GM12891 (cell line): ENCODE measurements at regions not wholly inside any gene's neighbourhood (a gene's known extent, or its start where the extent isn't known, plus 50 kb on each side); places are given as distances from the start of the nearest gene placed in this dataset.

ENCODE experiments used
- POLR2A ChIP-seq: IDR thresholded peaks from 2 replicates; pipeline ENCODE4 v1.6.1; 2011; ENCODE audit warnings: low read depth, low read length, control low read depth
- POLR2AphosphoS5 ChIP-seq: IDR thresholded peaks from 2 replicates; pipeline ENCODE4 v1.6.1; 2011; ENCODE audit warnings: low read depth, low read length, control low read depth
- SPI1 ChIP-seq: IDR thresholded peaks from 2 replicates; pipeline ENCODE4 v1.6.1; 2011; ENCODE audit warnings: low read depth, low read length, control low read depth

DNA sequence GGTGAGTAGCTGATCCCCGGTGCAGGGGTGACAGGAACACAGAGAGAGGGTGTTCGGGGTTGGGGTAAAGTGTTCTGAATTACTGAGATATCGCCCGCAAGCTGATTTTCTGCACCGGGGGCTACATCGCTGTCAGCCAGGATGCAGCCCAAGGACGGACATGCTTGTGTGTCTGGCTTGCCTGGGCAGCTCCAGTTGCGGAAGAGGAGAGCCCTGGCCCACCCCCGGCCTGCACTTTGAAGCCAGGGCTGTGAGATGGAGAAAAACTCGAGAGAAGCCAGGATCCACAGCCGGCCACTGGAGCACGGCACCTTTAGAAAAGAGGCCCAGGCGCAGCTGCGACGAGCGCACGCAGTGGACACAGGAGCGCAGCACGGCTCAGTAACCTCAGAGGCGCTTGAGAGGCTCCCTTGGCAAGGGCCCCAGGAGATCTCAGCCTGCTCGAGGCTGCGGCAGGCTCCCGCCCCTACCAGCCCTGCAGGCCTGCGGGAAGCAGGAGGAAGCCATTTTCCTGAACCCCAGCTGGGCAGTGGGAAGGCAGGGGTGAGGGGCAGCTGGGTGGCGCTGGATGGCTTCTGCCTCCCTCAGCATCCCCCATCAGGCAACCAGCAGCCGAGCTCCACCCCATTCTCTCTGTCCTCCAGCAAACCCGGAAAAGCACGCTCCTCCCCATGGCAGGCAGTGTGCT lies 59.2 kb downstream of the C9orf50 start:
- TF ChIP-seq POLR2A (no peak), POLR2AphosphoS5 (no peak), SPI1 (no peak)
